ENCODE measurements at regions not wholly inside any gene's neighbourhood (a gene's known extent, or its start where the extent isn't known, plus 50 kb on each side); places are given as distances from the start of the nearest gene placed in this dataset.

DNA sequence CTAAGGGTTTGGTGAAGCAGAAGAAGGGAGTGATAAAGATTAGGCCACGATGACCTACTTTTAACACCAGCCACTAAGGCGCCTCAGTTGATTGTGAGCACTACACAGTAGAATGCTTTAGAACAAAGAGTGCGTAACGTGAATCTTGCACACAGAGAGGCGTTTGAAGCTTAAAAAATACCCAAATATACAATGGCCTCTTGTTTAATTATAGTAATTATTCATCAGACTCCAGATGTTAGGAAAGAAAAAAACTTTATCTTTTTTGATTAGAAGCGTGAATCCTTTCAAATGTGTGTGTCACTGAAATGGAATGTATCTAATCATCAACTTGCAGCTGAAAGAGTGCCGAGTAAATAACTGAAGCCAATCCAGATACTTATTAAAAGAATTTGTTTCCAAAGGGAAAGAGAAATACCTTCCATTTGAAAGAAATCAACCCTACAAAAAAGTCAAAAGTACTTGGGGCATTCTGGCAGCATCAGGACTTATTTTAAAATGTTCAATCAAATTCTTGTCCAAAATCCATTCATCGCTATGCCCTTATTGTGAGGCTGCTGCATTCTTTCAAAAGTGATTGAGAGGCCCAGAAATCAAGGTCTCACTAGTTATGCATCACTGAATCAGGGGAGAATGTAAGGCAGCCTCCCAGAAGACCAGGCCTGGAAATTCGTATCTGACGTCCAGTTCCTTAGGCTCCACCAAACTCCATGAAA lies 337.5 kb downstream of the ZNF608 start:
- no peak for DNase-seq

DNA sequence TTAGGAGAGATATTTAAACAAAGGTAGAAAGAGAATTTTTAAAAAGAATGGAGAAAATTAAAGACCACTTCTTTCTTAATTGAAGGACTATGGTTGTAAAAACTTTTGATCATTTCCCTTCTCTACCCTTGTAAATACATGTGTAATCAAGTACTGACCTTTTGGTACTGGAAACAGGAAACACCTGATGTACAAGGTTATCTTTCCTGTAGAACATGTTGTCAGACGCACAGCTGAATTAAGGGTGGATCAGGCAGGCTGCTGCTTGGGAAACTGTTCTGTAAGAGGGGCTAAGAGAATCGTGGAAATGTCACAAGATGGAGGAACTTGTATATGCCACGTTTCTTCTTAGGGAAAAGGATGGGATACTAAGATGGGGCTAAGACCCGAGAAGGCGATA lies 341.6 kb downstream of the ZNF608 start:
- DNase-seq: no peak

DNA sequence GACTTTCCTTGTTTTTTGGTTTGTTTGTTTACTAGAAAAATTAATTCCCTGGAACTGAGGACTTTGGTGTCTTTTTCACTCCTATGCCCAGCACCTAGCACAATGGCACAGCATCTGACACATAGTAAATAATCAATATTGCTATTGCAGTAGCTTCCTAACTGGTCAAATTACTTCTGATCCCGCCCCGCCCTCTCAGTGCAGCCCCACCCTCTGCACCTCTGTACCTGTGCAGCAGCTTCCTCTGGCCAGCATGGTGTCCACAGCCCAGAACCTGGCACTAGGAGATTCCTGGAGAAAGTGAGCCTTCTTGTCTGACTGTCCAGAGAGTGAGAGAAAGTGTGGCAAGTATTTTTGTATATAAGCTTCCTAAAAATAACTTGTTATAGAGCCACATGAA lies 343.2 kb downstream of the ZNF608 start:
- no peak for DNase-seq

- DNase-seq: no peak
Observed at GRCh38 chr5:124402144-124402581, 344.3 kb downstream of the ZNF608 start.

DNA sequence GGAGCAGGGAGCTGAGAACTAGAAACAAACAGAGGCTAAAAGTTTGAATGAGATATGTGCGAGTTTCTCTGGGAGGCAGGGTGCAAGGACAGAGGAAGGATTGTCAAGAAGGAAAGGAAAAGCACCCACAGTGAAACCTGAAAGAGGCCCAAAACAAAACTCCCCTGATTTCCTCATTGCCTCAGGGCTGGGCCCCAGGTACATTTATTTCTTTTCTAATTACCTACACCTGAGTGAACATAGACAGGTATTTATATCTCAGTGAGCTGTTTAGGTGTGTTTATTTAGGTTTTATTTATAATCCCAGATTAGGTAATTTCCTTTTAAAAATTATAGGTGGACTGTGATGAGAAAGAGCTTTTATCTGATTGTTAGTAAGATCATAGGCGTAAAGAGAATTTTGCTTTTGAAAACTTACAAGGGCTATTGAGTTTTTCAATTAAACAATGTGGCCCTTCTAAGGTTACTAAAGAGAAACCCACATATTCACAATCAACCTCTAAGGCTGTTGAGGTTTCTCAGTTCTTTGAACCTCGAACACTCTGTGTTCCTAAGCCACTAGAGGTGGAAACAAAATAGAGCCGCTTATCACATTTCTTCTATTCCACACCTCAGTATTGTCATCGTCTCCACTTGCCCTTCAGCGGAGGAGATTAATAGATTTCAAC lies 344.8 kb downstream of the ZNF608 start:
- DNase-seq: no peak

- DNase-seq: no peak
Observed at GRCh38 chr5:124399426-124399961, 346.9 kb downstream of the ZNF608 start.

DNA sequence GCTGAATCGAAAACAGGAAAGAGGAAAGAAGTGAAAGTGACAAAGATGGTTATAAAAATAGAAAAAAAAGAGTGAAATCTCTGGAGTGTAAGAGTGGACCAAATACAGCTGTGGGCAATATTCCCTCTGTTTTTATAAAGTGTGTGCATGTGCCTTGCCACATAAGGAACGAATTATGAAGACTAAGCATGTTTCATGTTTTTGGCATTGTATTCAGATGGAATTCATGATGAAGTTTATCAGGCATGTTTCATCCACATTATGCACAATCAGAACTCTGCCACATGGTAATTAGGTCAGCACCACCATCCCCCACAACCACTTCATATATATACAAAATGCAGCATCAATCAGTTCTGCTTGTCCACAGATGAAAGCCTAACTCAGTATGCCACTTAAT lies 348.0 kb downstream of the ZNF608 start:
- no peak for DNase-seq

DNA sequence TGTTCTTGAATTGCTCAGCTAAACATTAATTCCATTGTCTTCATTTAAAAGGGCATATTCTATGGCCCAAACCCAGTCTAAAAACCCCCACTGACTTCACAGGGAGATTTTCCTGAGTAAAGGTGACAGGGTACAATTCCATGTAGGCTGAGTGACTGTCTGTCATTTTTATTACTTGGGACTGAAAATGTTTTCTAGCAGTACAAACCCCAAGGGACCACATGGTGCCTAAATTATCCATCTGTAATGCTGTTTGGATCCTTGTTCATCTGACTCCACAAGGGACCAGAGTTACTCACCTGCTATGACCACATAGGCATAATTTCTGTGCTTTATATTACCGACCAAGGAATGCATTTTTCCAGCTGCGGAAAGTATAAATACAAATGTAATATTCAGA lies 349.1 kb downstream of the ZNF608 start:
- DNase-seq: no peak

GRCh38 chr5:124395926-124396325 lies 350.5 kb downstream of the ZNF608 start:
- DNase-seq: no peak

DNA sequence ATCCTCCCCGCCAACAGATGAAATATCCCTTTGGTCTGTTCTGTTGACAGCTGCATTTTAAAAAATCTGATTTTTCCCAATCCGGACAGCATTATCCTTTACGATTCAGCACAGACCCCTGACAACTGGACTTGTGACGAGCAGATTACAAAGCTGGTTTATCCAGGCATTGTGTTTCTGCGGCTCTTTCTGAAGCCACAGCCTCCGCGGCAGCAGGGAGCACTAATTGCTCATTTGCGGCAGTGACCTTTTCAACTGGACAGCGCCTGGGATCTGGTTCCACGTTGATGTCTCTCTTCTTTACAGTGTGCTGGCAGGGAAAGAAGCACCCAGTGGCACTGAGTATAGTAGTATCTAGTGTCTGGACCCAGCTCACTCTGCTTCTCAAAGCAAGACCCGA lies 351.2 kb downstream of the ZNF608 start:
- no peak for DNase-seq

GRCh38 chr5:124394700-124395245 lies 351.7 kb downstream of the ZNF608 start:
- DNase-seq: no peak

- DNase-seq: no peak
Observed at GRCh38 chr5:124393584-124394379, 352.7 kb downstream of the ZNF608 start.

DNA sequence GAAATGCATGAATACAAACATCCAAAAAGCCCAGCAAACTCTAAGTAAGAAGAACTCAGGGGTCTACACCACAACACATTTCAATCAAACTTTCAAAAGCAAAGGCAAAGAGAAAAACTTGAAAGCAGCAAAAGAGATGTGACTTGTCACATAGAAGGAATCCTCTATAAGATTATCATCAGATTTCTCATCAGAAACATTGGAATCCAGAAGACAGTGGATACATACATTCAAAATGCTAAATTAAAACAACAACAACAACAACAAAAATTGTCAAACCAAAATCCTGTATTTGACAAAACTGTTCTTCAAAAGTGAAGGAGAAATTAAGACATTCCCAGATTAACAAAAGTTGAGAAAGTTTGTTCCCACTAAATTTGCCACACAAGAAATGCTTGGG lies 362.7 kb downstream of the ZNF608 start:
- DNase-seq: no peak

GRCh38 chr5:124377386-124377785 lies 369.1 kb downstream of the ZNF608 start:
- DNase-seq: no peak

DNA sequence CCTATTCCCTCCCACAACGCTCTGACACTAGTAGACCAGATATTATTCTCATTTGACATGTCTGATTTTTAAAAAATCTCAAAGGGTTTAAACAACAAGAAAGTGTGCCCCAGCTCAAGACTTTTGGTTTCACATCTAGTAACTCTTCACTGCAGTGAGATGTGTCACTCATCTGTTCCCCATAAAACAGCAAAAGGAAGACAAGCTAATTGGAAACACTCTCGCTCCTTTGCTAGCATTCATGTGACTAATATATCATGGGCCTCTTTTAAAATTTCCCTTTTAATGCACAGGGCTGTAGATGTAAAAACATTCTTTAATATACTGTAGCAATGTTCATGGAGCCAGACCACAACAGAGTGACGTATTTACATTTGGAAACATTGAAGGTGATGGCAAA lies 372.6 kb downstream of the ZNF608 start:
- no peak for DNase-seq

DNA sequence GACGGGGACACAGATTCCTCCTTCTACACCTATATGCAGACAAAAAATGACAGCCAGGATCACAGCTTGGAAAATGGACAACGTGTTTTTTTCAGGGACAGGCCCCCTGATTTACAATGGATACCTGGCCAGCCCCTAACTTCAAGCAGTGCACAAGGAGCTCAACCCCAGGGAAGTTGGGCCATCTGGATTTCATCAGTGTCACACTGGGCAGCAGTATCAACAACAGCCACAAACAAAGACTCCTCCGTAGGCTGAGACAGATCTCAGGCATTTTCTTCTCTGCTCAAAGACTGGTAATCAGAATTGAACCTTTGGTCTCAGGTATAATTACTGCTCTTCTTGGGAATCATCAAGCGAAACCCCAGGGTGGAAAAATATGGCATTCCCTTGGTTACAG lies 374.0 kb downstream of the ZNF608 start:
- DNase-seq: no peak

DNA sequence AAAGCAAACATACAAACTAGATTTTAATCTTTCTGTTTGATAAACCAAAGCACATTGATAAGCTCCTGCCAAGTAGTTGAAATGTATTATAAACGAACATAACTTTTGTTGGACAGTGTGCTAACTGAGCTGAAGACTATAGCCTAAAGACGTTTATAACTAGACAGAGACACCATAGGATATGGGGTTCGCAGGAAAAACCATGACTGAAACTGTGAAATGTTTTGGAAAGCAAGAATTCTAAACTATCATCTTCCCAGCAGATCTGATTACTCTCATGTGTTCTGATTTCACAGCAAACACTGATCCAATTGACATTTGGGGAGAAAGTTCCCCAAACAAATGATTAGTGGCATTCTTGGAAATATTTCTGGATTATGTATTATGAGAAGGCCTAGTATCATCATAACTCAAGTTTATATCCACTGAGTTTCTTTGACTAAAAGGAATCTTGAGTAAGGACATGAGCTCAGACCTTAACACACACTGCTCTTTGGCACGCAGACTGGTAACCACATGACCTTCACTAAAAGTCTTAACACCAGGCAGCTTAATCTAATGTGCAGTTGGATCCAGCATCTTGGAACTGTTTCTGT lies 375.2 kb downstream of the ZNF608 start:
- DNase-seq: no peak

DNA sequence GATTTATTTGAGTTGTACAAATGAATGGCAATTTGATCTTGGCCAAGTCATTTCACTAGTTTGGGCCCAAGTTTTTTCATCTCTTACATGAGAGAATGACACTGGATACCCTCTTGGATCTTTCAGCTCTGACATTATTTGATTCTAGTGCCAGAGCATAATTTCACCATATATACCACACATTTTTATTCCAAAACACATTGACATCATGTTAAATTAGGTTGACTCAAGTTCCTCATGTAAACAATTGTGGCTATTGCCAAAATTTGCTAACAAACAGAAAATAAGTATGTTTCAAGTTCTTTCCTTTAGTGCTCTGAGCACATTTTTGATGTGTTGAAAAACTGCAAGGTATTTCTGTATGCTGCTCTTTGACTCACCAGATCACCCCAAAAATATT lies 375.8 kb downstream of the ZNF608 start:
- no peak for DNase-seq

DNA sequence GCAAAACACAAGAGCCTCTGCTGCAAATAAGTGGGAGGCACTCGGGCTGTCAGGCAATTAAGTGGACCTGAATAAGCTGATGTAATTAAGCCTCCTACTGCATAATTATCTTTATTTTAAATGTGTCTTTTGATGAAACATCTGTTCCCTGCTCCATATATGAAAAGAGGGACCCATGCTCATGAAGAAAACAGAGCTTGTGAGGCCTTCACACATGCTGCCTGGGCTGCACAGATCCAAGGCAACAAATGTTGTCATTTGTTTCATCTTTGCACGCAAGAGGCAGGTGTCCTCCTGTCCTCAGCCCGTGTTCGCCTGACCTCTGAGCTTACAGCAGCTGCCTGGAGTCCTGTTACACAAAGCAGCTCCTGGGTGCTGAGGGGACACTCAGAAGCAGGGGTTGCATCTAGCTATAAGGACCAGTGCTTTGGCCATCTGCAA lies 381.1 kb downstream of the ZNF608 start:
- DNase-seq: peak; percentile 54

GRCh38 chr5:124355928-124356327 lies 390.5 kb downstream of the ZNF608 start:
- no peak for DNase-seq

DNA sequence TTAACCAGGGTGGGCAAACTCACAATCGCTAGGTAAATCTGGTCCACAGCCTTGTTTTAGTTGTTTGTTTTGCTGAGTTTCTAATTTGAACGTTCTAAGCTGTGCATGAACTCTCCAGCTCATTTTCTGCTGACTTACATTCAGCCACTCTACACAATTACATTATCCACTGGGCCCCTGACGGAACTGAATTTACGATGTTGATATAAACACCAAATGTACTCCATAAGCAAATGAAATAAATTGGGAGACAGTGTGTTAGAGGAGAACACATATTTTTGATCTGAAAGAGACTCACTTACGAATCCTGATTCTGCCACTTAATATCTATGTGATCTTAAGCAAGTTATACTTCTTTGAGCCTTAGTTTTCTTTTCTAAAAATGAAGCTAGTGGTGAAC lies 393.4 kb downstream of the ZNF608 start:
- DNase-seq: no peak

- DNase-seq: no peak
Observed at GRCh38 chr5:124352312-124352711, 394.1 kb downstream of the ZNF608 start.

GRCh38 chr5:124349931-124350330 lies 396.5 kb downstream of the ZNF608 start:
- DNase-seq: no peak
